GM12891 (cell line): ENCODE measurements at regions not wholly inside any gene's neighbourhood (a gene's known extent, or its start where the extent isn't known, plus 50 kb on each side); places are given as distances from the start of the nearest gene placed in this dataset.

Experiments
- POLR2A ChIP-seq: IDR thresholded peaks from 2 replicates; pipeline ENCODE4 v1.6.1; 2011; ENCODE audit warnings: low read depth, low read length, control low read depth
- POLR2AphosphoS5 ChIP-seq: IDR thresholded peaks from 2 replicates; pipeline ENCODE4 v1.6.1; 2011; ENCODE audit warnings: low read depth, low read length, control low read depth
- POU2F2 ChIP-seq: IDR thresholded peaks from 2 replicates; pipeline ENCODE4 v1.6.1; 2011; ENCODE audit warnings: low read depth, mild to moderate bottlenecking, control low read depth, low read length, moderate library complexity
- SPI1 ChIP-seq: IDR thresholded peaks from 2 replicates; pipeline ENCODE4 v1.6.1; 2011; ENCODE audit warnings: low read depth, low read length, control low read depth
- TAF1 ChIP-seq: IDR thresholded peaks from 2 replicates; pipeline ENCODE4 v1.6.1; 2011; ENCODE audit warnings: low read depth, low read length, control low read depth

DNA sequence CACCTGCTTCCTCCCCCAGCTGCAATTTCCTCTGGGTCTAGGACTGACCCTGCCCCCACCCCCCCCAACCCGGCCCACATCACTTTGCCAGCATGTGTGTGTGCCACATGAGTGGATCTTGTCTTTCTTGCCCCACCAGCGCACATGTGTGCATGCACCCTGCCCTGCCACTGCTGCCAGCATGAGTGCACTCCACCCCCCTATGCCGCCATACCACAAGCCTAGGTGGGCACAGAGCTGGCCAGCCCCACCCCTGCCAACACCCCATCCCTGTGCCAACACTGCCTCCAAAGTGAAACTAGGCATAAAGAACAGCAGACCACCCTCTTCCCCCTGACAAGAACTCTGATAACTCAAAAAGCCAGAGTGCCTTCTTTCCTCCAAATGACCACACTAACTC, 296.3 kb upstream of the SGO1 start:
- no peak for TF ChIP-seq POLR2AphosphoS5
- no peak for TF ChIP-seq POLR2A
- TF ChIP-seq POU2F2, result no peak
- TF ChIP-seq TAF1, result no peak
- TF ChIP-seq SPI1, result no peak
